ENCODE measurements at regions not wholly inside any gene's neighbourhood (a gene's known extent, or its start where the extent isn't known, plus 50 kb on each side); places are given as distances from the start of the nearest gene placed in this dataset.
"Not testable (repeated sequence)": the region's sequence is repeated elsewhere in the genome, so short reads cannot be mapped to it uniquely, and the experiment has no call there.

GRCh38 chr4:112086036-112086434 is 59.2 kb upstream of the FAM241A start:
- CTCF ChIA-PET: interaction anchor here (1.0 to 1.5 kb wide), 2 partner anchors 13 to 26 kb away, joined by 3 to 5 read pairs; no protein-coding TSS in a partner anchor
- no peaks in the 10 kb centered on the region for H3K9me1 ChIP-seq (replicated peaks; ENCODE audit: control insufficient read depth, extremely low read depth, insufficient read depth, low read length)
- peak overlapping the region; percentile 66 for H2AFZ ChIP-seq (ENCODE audit: low read depth, low read length)
- no peaks in the 10 kb centered on the region for H4K20me1 ChIP-seq (replicated peaks; ENCODE audit: control insufficient read depth, extremely low read depth, insufficient read depth, low read length)
- dilution Hi-C loops (cut with MboI; ENCODE audit: extremely low pct_ligation_motif_present, low sequenced_read_pairs) (no loop called here), intact Hi-C loops (cut with micrococcal nuclease) (loop anchor here (10.0 kb wide), 1 partner anchor 1929 kb away; no protein-coding TSS in a partner anchor)
- POLR2A ChIA-PET: no interaction called here
- no peak overlapping the region for H3K27ac ChIP-seq (ENCODE audit: insufficient read depth, low read depth, low read length)
- no peak overlapping the region for H3K9ac ChIP-seq (replicated peaks; ENCODE audit: extremely low read depth, insufficient read depth, low read length)
- H3K27me3 ChIP-seq (ENCODE audit: control insufficient read depth in 2 of 2, insufficient read depth in 2 of 2, low read length in 2 of 2): no peaks in the 10 kb centered on the region
- peaks cover 41% of the 10 kb centered on the region for H3K4me1 ChIP-seq (ENCODE audit: control insufficient read depth, extremely low read depth, insufficient read depth, low read length)
- BruUV-seq (replicated peaks): no TSS peak
- no peak overlapping the region for H3K4me2 ChIP-seq (ENCODE audit: insufficient read depth, low read length)
- H3K4me3 ChIP-seq (replicated peaks in 1 of 3; ENCODE audit: insufficient read depth in 1 of 3, low read depth in 1 of 3, low read length in 3 of 3): no peak overlapping the region
- no peaks in the 10 kb centered on the region for H3K79me2 ChIP-seq (ENCODE audit: control insufficient read depth, insufficient read depth, low read length)
- DNase-seq (ENCODE audit: low read depth, low spot score) (peak; percentile 9), FAIRE-seq (no peak)
- TF ChIP-seq POLR2A (IDR thresholded peaks at IDR 0.05; ENCODE audit: low read depth, low read length) (no peak), FOS (IDR thresholded peaks at IDR 0.05; ENCODE audit: borderline replicate concordance, insufficient read depth, low read length) (no peak), GATA2 (IDR thresholded peaks at IDR 0.05; ENCODE audit: insufficient read depth, insufficient read length, low read depth, low read length) (no peak), POLR2AphosphoS5 (IDR thresholded peaks at IDR 0.05; ENCODE audit: insufficient read depth, low read depth, low read length) (no peak), EZH2 (IDR thresholded peaks at IDR 0.05; ENCODE audit: borderline replicate concordance, low read depth, low read length, severe bottlenecking) (no peak), JUN (IDR thresholded peaks at IDR 0.05; ENCODE audit: borderline replicate concordance, insufficient read depth, insufficient read length, low read depth) (no peak), MYC (IDR thresholded peaks at IDR 0.05; ENCODE audit: low read depth, low read length) (no peak)
- TF ChIP-seq, protein P1, sequence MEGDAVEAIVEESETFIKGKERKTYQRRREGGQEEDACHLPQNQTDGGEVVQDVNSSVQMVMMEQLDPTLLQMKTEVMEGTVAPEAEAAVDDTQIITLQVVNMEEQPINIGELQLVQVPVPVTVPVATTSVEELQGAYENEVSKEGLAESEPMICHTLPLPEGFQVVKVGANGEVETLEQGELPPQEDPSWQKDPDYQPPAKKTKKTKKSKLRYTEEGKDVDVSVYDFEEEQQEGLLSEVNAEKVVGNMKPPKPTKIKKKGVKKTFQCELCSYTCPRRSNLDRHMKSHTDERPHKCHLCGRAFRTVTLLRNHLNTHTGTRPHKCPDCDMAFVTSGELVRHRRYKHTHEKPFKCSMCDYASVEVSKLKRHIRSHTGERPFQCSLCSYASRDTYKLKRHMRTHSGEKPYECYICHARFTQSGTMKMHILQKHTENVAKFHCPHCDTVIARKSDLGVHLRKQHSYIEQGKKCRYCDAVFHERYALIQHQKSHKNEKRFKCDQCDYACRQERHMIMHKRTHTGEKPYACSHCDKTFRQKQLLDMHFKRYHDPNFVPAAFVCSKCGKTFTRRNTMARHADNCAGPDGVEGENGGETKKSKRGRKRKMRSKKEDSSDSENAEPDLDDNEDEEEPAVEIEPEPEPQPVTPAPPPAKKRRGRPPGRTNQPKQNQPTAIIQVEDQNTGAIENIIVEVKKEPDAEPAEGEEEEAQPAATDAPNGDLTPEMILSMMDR (IDR thresholded peaks at IDR 0.05; ENCODE audit: extremely low read depth in 1 of 2, insufficient read depth in 1 of 2, low read depth in 1 of 2, low read length in 2 of 2): no peak
- TF ChIP-seq, protein P2, sequence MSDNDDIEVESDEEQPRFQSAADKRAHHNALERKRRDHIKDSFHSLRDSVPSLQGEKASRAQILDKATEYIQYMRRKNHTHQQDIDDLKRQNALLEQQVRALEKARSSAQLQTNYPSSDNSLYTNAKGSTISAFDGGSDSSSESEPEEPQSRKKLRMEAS (IDR thresholded peaks at IDR 0.05; ENCODE audit: insufficient read depth, insufficient read length): no peak
- no peaks in the 10 kb centered on the region for H3K36me3 ChIP-seq (ENCODE audit: control insufficient read depth in 2 of 2, extremely low read depth in 1 of 2, insufficient read depth in 2 of 2, low read length in 2 of 2)
- H3K9me3 ChIP-seq (replicated peaks; ENCODE audit: control insufficient read depth, insufficient read depth, low read length): no peaks in the 10 kb centered on the region

- H2AFZ ChIP-seq (ENCODE audit: low read depth, low read length); H3K9ac ChIP-seq (replicated peaks; ENCODE audit: extremely low read depth, insufficient read depth, low read length); H3K9me3 ChIP-seq (replicated peaks; ENCODE audit: control insufficient read depth, insufficient read depth, low read length); H3K79me2 ChIP-seq (ENCODE audit: control insufficient read depth, insufficient read depth, low read length); H3K4me2 ChIP-seq (ENCODE audit: insufficient read depth, low read length); H3K9me1 ChIP-seq (replicated peaks; ENCODE audit: control insufficient read depth, extremely low read depth, insufficient read depth, low read length); H3K36me3 ChIP-seq (ENCODE audit: control insufficient read depth in 2 of 2, extremely low read depth in 1 of 2, insufficient read depth in 2 of 2, low read length in 2 of 2); H3K27ac ChIP-seq (ENCODE audit: insufficient read depth, low read depth, low read length); POLR2A ChIA-PET; dilution Hi-C loops (cut with MboI; ENCODE audit: extremely low pct_ligation_motif_present, low sequenced_read_pairs); H4K20me1 ChIP-seq (replicated peaks; ENCODE audit: control insufficient read depth, extremely low read depth, insufficient read depth, low read length); BruUV-seq (replicated peaks); H3K27me3 ChIP-seq (ENCODE audit: control insufficient read depth in 2 of 2, insufficient read depth in 2 of 2, low read length in 2 of 2); H3K4me3 ChIP-seq (replicated peaks in 1 of 3; ENCODE audit: insufficient read depth in 1 of 3, low read depth in 1 of 3, low read length in 3 of 3); DNase-seq (ENCODE audit: low read depth, low spot score); FAIRE-seq: not testable (repeated sequence)
- CTCF ChIA-PET: interaction anchor here (1.0 kb wide), 1 partner anchor 26 kb away, joined by 3 read pairs; no protein-coding TSS in a partner anchor
- intact Hi-C loops (cut with micrococcal nuclease): loop anchor here (10.0 kb wide), 1 partner anchor 1928 kb away; no protein-coding TSS in a partner anchor
- peaks cover 41% of the 10 kb centered on the region for H3K4me1 ChIP-seq (ENCODE audit: control insufficient read depth, extremely low read depth, insufficient read depth, low read length)
Measured at GRCh38 chr4:112086661-112087060, 58.6 kb upstream of the FAM241A start.

- dilution Hi-C loops (cut with MboI; ENCODE audit: extremely low pct_ligation_motif_present, low sequenced_read_pairs); BruUV-seq (replicated peaks); H3K27ac ChIP-seq (ENCODE audit: insufficient read depth, low read depth, low read length); H3K9me1 ChIP-seq (replicated peaks; ENCODE audit: control insufficient read depth, extremely low read depth, insufficient read depth, low read length); H2AFZ ChIP-seq (ENCODE audit: low read depth, low read length); H3K79me2 ChIP-seq (ENCODE audit: control insufficient read depth, insufficient read depth, low read length); H3K4me2 ChIP-seq (ENCODE audit: insufficient read depth, low read length); H3K27me3 ChIP-seq (ENCODE audit: control insufficient read depth in 2 of 2, insufficient read depth in 2 of 2, low read length in 2 of 2); DNase-seq (ENCODE audit: low read depth, low spot score); H4K20me1 ChIP-seq (replicated peaks; ENCODE audit: control insufficient read depth, extremely low read depth, insufficient read depth, low read length); intact Hi-C loops (cut with micrococcal nuclease); H3K4me3 ChIP-seq (replicated peaks in 1 of 3; ENCODE audit: insufficient read depth in 1 of 3, low read depth in 1 of 3, low read length in 3 of 3); H3K9me3 ChIP-seq (replicated peaks; ENCODE audit: control insufficient read depth, insufficient read depth, low read length); FAIRE-seq; POLR2A ChIA-PET; H3K4me1 ChIP-seq (ENCODE audit: control insufficient read depth, extremely low read depth, insufficient read depth, low read length); H3K9ac ChIP-seq (replicated peaks; ENCODE audit: extremely low read depth, insufficient read depth, low read length); H3K36me3 ChIP-seq (ENCODE audit: control insufficient read depth in 2 of 2, extremely low read depth in 1 of 2, insufficient read depth in 2 of 2, low read length in 2 of 2): not testable (repeated sequence)
- CTCF ChIA-PET: interaction anchor here (1.2 kb wide), 1 partner anchor 141 kb away, joined by 3 read pairs; no protein-coding TSS in a partner anchor
Measured at GRCh38 chr4:112092330-112092729, 52.9 kb upstream of the FAM241A start.

Data from endothelial cell of umbilical vein (primary cell).